Cardiac septum (tissue), 1 donor: ENCODE measurements at regions not wholly inside any gene's neighbourhood (a gene's known extent, or its start where the extent isn't known, plus 50 kb on each side); places are given as distances from the start of the nearest gene placed in this dataset.

ENCODE experiments used
- DNase-seq: peaks from one replicate; pipeline ENCODE4 v3.0.0-alpha.2; 2020; ENCODE audit warnings: low spot score
- intact Hi-C: fragments of 100-400 bp; cut with DNase I; formaldehyde crosslinking; loops from one replicate; pipeline ENCODE4 v1.14.0; 2022
- donor health status: DM: no; HTN: no; CAD: no.

DNA sequence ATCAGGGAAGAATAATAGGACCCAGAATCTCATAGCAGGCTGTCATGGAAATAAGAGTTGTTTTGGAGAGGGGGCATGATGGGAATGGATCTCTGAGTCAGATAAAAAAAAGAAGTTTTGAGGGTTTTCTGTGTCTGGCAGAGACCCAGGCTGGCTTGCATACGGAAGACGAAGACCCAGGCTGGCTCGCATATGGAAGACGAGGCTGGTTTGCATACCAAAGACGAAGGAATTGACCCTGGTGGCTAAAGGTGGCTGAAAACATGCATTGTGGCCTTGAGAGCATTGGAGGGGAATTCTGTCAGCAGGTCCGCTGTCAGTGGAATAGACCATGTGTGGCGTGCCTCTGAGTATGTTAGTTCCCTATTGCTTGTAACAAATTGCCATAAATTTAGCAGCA is 335.1 kb downstream of the BTBD3 start:
- intact Hi-C loops: no loop called here
- no peak for DNase-seq

DNA sequence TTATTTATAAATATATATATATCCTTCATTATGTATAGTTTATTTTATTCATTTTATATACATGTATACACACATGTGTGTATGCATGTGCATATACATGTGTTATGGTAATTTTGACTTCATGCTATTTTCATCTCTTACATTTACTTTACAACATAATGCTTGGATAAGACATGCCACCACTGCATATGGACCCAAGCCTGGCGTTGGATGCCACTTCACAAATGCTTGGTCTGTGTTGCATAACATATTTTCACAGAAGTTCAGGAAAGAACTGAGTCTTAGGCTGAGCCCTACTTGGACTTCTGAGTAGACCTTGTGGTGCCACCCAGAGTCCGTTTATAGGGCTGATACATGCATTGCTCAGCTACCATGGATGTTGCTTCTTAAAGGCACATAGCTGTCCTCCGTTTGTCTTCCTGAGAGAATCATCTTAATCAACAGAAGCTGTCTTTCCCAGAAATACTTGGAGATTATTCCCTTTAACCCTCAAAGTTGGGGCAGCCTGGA is 337.8 kb downstream of the BTBD3 start:
- intact Hi-C loops: no loop called here
- DNase-seq: no peak

DNA sequence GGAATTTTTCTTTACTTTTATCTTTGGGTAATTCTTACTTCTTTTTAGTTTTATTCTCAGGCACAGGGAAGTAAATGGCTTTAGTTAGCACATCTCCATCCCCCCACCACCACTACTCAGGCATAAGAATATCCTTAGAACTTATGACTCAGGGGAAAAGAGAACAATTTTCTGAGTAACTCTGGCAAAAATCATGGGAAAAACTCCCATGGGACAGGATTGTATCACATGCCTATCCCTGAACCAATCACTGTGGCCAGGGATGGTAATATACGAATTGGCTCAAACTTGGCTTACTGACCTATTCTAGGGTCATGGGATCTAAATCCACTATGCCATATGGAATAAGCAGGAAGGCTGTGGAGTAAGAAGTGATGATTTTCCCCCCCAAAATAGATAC is 339.1 kb downstream of the BTBD3 start:
- DNase-seq: no peak
- intact Hi-C loops: no loop called here

DNA sequence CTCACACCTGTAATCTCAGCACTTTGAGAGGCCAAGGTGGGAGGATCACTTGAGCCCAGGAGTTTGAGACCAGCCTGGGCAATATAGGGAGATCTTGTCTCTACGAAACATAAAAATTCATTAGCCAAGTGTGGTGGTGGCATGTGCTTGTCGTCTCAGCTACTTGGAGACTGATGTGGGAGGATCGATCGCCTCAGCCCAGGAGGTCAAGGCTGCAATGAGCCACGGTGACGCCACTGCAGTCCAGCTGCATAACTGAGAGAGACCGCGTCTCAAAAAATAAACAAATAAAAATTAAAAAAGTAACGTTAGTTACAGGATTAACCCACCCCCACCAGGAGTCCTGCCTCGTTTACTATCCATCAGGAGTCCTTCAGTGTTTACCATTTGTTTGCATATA is 345.1 kb downstream of the BTBD3 start:
- intact Hi-C loops: no loop called here

DNA sequence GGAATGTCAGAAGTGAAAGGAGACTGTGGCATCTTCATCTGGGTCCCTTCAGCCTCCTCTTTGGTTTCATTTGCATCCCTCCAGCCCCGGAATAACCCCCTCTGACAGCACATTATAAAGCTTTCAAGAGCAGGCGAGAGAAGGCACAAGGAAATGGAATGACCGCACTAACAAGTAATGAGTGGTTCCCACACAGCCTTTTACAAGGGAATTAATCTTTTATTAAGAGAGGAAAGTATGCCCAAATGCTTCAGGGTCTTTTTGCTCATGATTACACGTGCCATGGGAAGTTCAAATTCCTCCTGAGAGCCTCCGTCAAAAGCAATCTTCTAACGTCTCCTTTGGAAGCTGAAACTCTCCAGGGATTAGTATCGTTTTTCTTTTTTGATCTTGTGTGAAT is 347.0 kb downstream of the BTBD3 start:
- intact Hi-C loops: no loop called here
- no peak for DNase-seq

More for the DNA sequence above, 345.1 kb downstream of the BTBD3 start:
- no peak for DNase-seq

- intact Hi-C loops: no loop called here
- DNase-seq: no peak
These were observed 348.0 kb downstream of the BTBD3 start for GRCh38 chr20:12265662-12266061.

DNA sequence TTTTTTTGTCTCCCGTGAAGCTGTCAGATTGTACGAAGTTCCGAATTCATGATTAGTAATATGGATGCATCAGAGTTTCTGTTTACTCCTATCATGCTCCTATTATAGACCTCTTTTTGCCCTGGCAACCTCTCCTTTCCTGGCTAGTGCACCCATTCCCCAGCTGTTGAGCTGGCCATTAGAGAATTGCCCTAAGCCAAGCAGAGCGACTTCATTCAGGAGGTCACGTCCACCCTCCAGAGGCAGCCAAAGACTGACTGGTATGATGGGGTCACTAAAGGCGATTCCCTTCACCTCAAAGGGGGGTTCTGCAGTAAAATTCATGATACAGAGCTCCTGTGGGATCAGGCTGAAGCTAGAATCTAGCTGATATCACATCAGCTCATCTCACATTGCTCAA is 351.9 kb downstream of the BTBD3 start:
- intact Hi-C loops: no loop called here
- DNase-seq: no peak

DNA sequence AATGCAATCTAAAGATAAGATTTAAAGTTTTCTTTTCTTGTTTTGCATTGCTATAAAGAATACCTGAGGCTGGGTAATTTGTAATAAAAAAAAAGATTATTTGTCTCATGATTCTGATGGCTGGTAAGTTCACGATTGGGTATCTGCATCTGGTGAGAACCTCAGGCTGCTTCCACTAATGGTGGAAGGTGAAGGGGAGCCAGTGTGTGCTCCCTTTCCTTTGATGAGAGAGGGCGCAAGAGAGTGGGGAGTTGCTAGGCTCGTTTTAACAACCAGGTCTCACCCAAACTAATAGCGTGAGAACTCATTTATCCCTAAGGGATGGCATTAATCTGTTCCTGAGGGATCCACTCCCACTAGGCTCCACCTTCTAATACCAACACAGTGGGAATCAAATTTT is 353.2 kb downstream of the BTBD3 start:
- intact Hi-C loops: no loop called here
- DNase-seq: no peak

DNA sequence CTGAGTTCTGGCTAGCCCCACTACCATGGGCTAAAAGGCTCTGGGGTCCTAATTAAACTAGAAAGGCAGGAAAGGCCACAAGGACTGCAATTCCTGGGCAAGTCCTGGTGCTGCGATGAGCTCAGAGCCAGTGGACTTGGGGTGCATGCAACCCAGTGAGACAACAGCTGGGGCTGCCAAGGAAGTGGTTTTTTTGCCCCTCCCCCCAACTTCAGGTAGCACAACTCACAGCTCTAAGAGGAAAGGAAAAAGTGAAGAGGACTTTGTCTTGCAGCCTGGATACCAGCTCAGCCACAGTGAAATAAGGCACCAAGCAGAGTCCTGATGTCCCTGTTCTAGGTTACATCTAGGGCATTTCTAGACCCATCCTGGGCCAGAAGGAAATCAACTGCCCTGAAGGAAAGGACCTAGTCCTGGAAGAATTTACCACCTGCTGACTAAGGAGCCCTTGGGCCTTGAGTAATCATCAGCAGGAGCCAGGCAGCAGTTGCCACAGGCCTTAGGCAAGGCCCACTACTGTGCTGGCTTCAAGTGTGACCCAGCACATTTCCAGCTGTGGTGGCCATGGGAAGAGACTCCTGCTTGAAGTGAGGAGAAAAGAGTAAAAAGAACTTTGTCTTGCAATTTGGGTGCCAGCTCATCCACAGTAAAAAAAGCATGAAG is 358.4 kb downstream of the BTBD3 start:
- DNase-seq: no peak
- intact Hi-C loops: no loop called here

DNA sequence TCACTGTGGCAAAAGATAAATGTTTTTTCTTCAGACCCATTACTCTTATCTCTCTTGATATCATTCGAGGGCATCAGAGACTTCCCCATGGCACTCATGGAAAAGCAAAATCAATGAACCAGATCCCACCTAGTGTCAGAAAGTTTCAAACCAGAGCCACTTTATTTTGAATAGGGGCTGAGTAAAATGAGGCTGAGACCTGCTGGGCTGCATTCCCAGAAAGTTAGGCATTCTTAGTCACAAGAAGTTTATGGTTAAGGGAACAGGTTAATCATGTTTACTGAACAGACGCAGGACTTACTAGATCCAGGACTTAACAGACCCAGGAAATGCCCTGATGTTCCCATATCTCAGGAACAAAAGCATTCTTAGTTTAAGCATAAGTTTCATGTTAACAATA is 369.9 kb downstream of the BTBD3 start:
- DNase-seq: no peak
- intact Hi-C loops: no loop called here

DNA sequence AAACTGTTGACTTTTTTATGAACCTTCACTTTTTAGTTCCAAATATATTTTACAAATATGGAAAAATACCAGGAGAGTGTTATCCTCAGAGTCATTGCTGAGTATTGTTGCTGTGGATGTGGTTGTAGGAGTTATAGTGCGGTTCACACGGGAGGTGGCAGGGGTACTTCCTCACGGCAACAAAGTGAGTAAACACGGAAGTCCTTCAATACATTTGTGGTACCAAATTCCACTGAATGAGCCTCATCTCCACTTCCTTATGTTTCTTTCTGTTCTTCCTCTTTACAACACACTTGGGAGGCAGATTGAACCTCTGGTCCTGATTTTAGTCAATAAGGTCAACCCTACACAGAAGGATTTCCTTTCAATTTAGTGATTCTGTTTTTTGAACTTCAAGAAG is 371.8 kb downstream of the BTBD3 start:
- intact Hi-C loops: no loop called here
- no peak for DNase-seq

DNA sequence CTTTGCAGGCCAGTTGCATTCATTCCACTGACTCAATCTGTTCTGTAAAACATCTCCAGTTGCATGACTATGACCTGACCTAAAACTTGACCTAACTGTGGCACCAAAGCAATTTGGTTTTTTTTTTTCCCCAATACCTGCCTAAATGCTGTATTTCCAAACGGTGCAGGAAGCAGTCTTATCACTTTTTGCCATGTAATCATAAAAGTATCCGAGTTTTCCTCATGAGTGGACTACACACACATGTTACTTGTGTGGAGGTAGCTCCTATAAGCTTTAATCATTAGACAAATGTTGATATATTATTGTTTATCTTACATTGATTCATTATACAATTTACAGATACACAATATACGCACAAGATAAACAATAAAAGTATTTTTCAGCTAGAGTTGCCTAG is 373.7 kb downstream of the BTBD3 start:
- intact Hi-C loops: no loop called here

GRCh38 chr20:12293900-12294299 is 376.2 kb downstream of the BTBD3 start:
- DNase-seq: no peak
- intact Hi-C loops: no loop called here

More for the DNA sequence above, 373.7 kb downstream of the BTBD3 start:
- no peak for DNase-seq

- no peak for DNase-seq
- intact Hi-C loops: no loop called here
These were observed 377.0 kb downstream of the BTBD3 start for GRCh38 chr20:12294678-12295077.

DNA sequence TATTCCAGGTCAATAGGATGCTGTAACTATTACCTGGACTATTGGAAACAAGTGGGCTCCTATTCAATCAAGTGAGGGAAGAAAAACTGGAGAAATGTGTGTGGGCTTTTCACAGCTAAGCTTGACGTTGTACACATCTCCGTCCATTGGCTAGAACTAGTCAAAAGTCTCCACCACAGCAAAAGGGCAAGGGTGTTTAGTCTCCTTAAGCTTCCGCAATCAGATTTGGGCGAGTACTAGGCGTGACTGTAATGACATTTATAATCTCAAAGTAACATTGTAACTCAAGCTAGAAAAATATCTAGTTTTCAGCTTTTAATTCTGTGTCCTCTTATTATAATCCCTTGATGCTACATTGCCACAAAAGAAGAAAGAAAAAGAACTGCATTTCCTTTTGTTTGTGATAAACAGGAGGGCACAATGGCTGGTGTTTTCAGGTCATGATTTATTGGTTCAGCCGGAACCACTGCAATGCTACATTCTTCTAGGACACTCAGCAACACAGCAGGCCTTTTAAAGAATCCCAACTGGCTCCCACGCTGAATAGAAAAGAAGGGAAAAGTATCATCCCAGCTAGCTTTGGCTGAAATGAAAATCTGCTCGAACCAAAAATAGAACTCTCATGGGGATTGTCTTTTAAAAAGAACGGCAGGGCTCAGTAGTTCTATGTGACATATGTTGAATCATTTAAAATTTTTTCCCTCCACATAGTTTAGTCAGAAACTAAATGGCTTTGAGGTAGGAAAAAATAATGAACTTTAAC is 387.7 kb downstream of the BTBD3 start:
- intact Hi-C loops: no loop called here
- DNase-seq: no peak

DNA sequence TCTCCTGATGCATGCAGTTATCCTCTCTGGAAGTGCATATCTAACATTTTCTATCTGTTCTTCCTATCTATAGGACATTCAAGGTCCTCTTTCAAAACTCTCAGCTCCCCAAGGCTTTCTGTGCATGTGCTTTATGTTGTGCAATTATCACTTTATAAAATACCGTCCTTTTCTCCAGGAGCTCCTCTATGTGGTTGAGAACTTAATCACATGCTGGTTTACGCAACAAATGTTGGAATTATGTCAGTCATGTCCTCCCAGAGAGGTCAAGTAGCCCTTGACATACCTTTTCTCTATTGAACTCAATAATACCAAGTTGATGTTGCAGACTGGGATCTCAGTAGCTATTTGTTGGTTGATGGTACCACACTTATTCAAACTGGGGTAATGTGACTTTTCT is 388.4 kb downstream of the BTBD3 start:
- intact Hi-C loops: no loop called here
- DNase-seq: no peak

GRCh38 chr20:12311094-12311865 is 393.6 kb downstream of the BTBD3 start:
- intact Hi-C loops: no loop called here
- DNase-seq: no peak

DNA sequence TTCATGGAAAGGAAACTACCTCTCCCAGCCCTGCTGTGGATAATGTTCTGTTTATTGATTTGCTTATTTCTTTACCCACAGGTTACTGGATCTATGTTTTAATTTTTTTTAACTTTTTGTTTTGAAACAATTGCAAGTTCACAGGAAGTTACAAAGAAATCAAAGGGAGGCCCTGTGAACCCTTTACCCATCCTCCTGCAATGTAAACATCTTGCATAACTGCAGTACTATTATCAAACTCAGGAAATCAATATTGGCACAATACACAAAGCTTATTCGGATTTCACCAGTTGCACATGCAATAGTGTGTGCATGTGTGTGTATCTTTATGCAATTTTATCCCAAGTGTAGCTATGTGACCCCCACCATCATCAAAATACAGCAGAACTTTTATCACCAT is 398.0 kb downstream of the BTBD3 start:
- no peak for DNase-seq
- intact Hi-C loops: no loop called here

GRCh38 chr20:12316794-12317193 is 399.1 kb downstream of the BTBD3 start:
- DNase-seq: no peak
- intact Hi-C loops: no loop called here

DNA sequence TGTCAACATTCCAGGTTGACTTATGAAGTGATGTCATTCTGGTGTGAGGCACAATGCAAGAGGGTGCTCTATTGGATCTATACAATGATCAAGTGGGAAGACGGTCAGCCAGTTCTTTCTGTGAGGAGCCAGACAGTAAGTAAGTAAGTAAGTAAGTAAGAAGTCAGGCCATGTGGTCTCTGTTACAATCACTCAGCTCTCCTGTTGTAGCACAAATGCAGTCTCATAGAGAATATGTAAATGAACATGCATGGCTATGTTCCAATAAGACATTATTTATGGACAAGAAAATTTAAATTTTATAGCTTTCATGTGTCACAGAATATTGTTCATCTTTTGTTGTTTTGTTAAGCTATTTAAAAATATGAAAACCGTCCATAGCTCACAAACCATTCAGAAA is 399.7 kb downstream of the BTBD3 start:
- no peak for DNase-seq

GRCh38 chr20:12318043-12318442 is 400.4 kb downstream of the BTBD3 start:
- intact Hi-C loops: no loop called here
- no peak for DNase-seq

More for the DNA sequence above, 399.7 kb downstream of the BTBD3 start:
- intact Hi-C loops: no loop called here
